Stimulated activated CD4-positive, alpha-beta T cell treated with anti-CD3 and anti-CD28 coated beads, Interleukin-2, amount 100 ng/mL, for 48 hours (primary cell): ENCODE measurements at regions not wholly inside any gene's neighbourhood (a gene's known extent, or its start where the extent isn't known, plus 50 kb on each side); places are given as distances from the start of the nearest gene placed in this dataset.

Source experiments
- DNase-seq, 2 donors: peaks; one replicate each; pipeline ENCODE4 v3.0.0-alpha.2; 2020

- no peak for DNase-seq
Observed at GRCh38 chr3:115336836-115337235, 189.7 kb upstream of the ZBTB20 start.

- DNase-seq, result no peak
Observed at GRCh38 chr3:115340586-115340985, 193.5 kb upstream of the ZBTB20 start.

GRCh38 chr3:115341208-115341607 lies 194.1 kb upstream of the ZBTB20 start:
- no peak for DNase-seq

GRCh38 chr3:115347737-115348136 lies 200.6 kb upstream of the ZBTB20 start:
- DNase-seq, result no peak

GRCh38 chr3:115348412-115348811 lies 201.3 kb upstream of the ZBTB20 start:
- no peak for DNase-seq

- no peak for DNase-seq
Observed at GRCh38 chr3:115348951-115349745, 202.1 kb upstream of the ZBTB20 start.

GRCh38 chr3:115350606-115351005 lies 203.5 kb upstream of the ZBTB20 start:
- no peak for DNase-seq

GRCh38 chr3:115351193-115351592 lies 204.1 kb upstream of the ZBTB20 start:
- DNase-seq, result no peak

- DNase-seq, result no peak
Observed at GRCh38 chr3:115354010-115354409, 206.9 kb upstream of the ZBTB20 start.

GRCh38 chr3:115357456-115357855 lies 210.4 kb upstream of the ZBTB20 start:
- no peak for DNase-seq

GRCh38 chr3:115359536-115359935 lies 212.4 kb upstream of the ZBTB20 start:
- no peak for DNase-seq

- no peak for DNase-seq
Observed at GRCh38 chr3:115361806-115362205, 214.7 kb upstream of the ZBTB20 start.

- no peak for DNase-seq
Observed at GRCh38 chr3:115363071-115363470, 216.0 kb upstream of the ZBTB20 start.

- no peak for DNase-seq
Observed at GRCh38 chr3:115369021-115369420, 221.9 kb upstream of the ZBTB20 start.

- DNase-seq, result no peak
Observed at GRCh38 chr3:115375362-115375761, 228.3 kb upstream of the ZBTB20 start.

- no peak for DNase-seq
Observed at GRCh38 chr3:115380883-115381572, 233.9 kb upstream of the ZBTB20 start.

- DNase-seq, result no peak
Observed at GRCh38 chr3:115381573-115381912, 234.5 kb upstream of the ZBTB20 start.

- no peak for DNase-seq
Observed at GRCh38 chr3:115381931-115382330, 234.8 kb upstream of the ZBTB20 start.

- no peak for DNase-seq
Observed at GRCh38 chr3:115384381-115384780, 237.3 kb upstream of the ZBTB20 start.

- DNase-seq, result no peak
Observed at GRCh38 chr3:115385774-115386730, 237.3 kb upstream of the GAP43 start.

GRCh38 chr3:115388166-115388565 lies 235.1 kb upstream of the GAP43 start:
- DNase-seq, result no peak

GRCh38 chr3:115388811-115389210 lies 234.5 kb upstream of the GAP43 start:
- DNase-seq, result no peak

- no peak for DNase-seq
Observed at GRCh38 chr3:115396801-115397200, 226.5 kb upstream of the GAP43 start.
